Kidney glomerular epithelial cell (primary cell): ENCODE measurements at regions not wholly inside any gene's neighbourhood (a gene's known extent, or its start where the extent isn't known, plus 50 kb on each side); places are given as distances from the start of the nearest gene placed in this dataset.

Experiments
- DNase-seq: peaks from one replicate; lab custom pipeline; 2025; lab: John Stamatoyannopoulos, UW

DNA sequence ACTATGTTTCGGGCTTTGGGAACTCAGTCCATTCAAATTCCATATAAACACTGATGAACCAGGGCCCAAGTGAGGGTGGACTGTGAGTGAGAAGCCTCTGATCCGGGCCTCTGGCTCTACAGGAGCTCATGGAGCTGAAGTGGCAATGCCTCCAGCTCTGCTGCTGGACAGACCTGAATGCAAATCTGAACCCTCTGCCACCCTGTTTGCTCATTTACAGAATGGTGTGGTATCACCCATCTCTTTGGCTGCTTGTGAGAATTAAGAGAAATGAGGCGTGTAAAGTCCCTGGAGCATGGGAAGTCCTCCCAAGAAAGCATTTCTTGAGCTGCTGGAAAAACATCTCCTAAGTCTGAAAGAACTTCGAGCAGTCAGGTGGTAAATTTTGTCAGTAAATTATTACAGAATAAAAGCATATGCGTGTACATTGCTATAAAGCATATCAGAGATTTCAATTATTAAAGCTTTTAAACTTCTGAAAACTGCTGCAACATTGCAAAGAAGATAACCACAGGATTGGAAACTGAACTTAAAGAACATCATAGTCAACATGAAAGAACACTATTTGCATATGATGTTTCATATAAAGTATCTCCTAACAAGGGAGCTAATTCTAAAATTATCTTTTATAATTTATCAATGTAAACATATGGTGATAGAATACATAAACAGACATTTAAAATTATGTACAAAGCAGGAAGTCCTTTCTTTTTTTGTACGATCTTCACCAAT, 369.0 kb downstream of the UQCRFS1 start:
- DNase-seq: peak; percentile 61

DNA sequence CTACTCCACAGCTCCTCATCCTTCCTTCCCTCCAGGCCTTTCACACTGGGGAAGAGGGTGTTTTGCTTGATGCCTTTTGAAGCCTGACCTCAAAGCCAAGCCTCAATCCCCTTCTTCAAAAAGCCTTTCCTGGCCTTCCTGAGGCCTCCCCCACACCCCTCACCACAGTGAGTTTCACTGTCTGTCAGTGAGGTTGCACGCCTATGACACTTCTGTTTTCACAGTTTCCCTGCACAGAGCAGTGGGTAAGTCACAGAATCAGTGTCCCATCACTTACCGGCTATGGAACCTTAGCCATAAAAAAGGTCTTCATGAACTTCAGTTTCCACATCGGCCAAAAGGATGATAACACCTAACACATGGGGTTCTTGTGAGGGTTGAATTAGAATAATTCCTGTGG, 371.4 kb downstream of the UQCRFS1 start:
- DNase-seq: no peak

DNA sequence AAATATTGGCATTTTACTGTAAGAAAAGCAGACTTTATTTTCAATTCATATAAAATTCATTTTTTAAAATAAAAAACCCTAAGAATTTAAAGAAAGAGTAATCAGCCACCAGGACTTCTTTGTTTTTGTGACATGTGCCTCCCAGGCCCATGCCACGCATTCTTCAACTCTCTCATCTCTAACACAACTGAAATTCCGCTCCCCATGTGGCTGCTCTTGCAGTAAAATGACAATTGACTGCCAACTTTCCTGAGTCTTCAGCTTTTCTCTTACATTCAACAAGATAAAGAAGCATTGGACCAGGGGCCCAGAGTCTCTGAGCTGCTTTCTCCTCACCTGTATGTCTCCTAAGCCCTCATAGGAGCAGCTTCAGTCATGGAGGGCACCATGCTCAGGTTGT, 372.1 kb downstream of the UQCRFS1 start:
- DNase-seq: no peak

DNA sequence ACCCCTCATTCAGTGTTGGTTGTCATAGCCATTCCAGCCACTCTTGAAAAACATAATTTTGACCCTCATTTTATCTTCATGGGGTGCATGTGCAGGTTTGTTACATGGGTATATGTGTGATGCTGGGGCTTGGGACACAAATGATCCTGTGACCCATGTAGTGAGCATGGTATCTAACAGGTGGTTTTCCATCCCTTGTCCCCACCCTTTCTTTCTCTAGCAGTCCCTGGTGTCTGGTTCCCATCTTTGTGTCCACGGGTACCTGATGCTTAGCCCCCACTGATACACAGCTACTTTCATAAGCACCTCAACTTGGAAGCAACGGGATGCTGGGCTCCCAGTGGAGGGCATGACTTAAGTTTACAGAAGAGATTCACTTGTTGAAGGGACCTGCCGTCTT, 373.5 kb downstream of the UQCRFS1 start:
- no peak for DNase-seq

DNA sequence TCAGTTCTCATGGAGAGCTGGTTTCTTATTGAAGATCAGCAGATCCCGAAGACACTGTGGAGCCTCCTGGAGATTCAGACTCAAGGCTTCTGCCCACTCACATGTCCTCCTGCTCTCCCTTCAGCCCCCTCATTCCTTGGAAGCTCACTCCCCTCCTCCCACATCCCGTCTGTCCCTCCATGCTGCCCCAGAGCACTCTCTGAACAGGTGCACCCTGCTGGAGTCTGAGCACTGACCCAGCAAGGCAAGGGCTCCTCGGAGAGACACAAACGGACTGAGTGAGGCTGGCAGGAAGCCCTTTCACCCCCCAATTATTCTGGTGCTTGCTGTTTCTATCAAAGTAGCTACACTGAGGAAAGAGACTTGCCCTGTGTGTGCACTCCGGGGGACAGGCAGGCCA, 374.0 kb downstream of the UQCRFS1 start:
- DNase-seq: no peak

DNA sequence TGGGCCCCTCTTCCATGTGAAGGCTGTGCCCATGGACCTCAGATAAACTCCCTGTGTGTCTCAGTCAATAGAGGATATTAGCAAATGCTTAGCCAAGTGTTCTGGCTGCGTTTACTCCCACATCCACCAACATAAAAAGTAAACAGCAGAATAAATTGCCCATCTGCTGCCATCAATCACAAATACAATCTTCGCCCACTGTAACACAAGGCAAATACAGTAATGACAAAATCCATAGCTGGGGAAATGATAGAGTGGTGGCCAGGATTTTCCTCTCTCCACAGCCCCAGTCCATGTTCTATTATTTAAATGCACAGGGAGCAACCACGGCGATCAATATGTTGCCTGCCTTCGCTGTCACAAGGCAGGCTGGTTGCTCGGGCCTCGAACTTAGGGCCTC, 376.5 kb downstream of the UQCRFS1 start:
- DNase-seq: no peak

DNA sequence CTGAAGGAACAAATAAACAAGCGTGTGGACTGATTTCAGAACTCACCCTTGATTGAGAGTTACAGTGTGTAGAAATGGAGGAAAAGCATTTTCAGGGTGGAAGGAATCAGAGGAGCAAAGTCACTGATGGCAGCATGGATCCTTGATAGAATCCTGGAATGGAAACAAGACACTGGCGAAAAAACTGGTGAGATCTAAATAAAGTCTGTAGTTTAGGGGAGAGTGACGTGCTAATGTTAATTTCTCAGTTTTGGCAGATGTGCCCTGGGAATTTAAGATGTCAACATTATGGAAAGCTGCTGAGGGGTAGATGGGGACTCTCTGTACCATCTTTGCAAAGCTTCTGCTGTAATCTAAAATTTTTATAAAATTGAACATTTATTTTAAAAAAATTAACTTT, 378.0 kb downstream of the UQCRFS1 start:
- DNase-seq: no peak

DNA sequence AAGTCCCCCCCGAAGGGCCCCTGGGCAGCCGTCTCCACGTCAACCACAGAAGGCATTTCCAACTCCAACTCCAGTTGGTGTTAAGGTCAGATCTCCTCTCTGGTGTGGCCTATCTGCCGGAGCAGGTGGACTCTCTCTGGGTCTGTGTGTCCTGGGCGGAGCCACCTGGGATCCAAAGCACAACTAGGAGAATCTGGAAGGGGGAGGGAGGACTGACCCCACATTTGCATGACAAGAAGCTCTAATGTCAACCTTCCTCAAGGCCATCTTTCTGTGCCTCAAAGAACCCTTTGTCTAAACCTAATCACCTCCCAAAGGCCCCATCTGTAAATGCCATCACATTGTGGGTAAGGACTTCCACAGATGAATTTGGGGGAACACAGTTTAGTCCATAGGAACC, 381.5 kb downstream of the UQCRFS1 start:
- DNase-seq: no peak

DNA sequence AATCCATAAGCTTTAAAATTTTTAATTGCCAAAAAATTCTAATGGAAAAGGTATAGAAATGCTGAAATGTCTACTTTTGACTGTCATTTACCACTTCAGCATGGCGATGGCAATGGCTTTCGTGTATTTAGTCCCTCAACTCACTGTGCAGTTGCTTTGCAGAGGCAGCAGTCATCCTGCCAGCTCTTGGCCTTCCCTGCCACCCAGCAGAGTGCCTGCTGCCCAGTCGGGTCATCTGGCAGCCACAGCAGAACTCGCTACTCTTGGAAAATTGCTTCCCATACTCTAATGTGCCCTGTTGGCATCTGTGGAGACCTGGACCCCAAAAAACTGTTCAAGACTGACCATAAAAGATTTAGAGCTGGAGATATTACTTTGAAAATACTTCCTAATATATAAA, 383.2 kb downstream of the UQCRFS1 start:
- DNase-seq: no peak

DNA sequence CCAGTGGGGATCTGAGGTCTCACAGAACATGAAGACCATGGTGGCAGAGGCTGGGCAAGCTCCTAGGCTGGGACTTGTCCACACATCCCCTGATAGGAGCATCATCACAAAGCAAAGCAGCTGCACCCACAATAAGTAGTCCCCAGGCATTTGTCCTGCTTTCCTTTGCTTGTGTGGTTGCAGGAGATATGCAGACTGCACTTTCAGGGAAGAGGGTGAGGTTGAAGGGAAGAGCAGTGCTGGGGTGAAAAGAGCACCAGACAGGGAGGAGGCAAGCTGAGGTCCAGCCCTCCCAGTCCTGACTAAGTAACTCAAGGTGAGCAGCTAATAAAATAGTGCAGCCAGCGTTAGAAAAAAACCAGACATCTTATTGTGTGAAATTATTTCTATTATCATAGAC, 383.6 kb downstream of the UQCRFS1 start:
- no peak for DNase-seq

DNA sequence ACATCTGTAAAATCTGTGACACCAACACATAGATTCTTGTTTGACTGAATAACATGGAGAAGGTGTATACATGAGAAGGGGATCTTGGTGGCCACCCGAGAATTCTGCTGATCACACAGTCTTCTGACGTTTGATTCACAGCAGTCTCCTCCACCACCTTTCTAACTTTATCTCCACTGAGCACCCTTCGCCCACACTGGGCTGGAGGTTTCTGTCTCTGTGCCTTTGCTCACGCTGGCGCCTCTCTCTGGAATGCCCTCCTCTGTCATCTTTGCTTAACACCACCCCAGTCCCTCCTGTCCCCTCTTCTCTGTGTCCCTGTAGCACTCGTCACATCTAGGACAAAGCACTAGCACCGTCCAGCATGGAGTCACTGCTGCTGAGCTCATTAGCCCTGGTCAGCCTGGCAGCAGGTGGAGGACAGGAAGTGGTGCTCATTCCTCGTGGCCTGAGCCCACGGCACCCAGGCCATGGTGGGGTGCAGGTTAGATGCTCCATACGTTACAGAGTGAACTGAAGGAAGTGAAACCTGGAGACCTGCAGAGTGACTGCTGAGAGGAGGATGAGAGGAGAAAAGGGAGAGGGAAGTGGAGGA, 384.6 kb downstream of the UQCRFS1 start:
- DNase-seq: no peak

DNA sequence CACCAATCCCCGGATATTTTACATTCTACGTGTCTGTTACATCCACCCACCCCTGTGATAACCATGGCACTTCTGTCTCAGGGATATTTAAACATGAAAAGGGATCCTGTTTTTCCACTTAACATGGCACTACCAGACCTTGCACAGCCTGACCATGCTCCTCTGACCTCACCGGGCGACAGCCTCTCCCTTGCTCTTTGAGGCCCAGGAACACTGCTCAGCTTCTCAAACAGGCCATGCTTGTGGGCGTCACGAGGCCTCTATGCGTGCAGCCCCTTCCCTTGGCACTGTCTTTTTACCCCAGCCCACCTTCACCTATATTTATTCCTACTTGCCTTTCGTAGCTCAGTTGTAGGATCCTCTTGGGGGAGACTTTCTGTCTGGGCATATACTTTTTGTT, 385.6 kb downstream of the UQCRFS1 start:
- DNase-seq: no peak

DNA sequence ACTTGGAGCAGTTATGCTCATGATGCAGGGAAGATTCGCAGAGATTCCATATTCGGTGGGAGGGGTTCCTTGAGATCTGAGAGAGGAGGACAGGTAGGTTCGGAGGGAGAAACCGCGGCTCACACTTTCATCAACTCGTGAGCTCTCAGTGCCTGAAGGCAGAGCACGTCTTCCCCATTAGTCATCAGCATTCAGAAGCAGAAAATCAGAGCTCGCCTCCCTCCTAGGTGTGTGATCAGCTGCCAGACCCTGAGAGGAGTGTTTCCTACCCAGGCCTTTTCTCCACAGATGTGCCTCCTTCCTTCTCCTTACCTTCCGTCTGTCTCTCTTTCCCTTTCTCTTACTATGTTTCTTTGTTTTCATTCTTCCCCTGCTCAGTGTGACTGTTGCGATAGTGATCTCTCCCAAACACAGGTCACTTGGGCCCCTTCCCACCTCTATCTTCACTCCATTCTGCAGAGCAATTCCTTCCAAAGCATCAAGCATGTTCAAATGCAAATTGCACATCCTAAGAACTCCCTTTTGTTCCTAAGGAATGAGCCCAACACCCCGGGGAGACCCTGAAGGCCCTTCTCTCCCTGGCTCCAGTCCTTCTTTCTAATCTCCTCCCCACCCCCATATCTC, 389.5 kb downstream of the UQCRFS1 start:
- DNase-seq: no peak

DNA sequence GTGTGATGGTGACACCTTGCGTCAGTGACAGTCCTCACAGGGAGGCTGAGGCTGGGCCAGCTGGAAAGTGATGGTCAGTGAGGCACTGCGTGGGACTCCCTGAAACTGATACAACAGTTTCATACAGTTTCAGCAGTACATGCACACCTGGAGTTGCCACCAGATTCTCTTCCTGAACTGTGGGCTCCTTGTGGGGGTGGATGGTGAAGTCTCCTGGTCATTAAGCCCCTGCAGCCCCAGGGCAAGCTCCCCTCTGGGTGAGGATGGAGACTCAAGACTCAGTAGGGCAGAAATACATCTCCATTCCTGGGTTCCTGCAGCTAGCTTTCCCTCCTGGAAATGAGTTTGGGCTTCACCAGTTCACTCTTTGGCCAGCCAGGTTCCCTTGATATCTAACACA, 392.7 kb downstream of the UQCRFS1 start:
- no peak for DNase-seq

DNA sequence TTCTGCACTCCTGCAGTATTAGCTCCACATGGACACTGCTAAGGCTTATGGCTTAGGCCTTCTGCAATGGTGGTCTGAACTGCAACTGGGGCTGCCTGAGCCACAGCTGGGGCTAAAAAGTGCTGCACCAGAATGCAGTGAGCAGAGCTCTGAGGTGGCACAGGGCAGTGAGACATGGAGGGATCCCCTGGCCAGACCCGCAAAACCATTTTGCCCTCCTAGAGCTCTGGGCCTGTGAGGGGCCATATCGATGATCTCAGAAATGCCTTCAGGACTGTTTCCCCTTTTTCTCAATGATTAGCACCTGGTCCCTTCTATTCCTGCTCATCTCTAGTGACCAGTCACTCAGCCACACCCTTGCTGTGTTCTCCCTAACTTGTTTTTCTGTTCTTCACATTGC, 397.7 kb downstream of the UQCRFS1 start:
- DNase-seq: no peak

DNA sequence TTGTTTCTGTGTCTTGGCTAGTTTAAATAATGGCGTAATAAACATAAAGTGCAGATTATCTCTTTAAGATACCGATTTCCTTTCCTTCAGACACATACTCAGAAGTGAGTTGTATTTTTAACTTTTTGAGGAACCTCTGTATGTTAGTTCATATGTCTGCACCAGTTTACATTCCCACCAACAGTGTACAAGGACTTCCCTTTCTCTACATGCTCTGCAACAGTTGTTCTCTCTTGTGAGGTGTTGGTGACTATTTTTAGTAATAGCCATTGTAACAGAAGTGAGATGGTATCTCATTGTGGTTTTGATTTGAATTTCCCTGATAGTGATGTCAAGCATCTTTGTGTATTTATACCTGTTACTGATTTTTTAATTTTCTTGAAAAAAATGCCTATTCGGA, 418.6 kb downstream of the UQCRFS1 start:
- DNase-seq: no peak

DNA sequence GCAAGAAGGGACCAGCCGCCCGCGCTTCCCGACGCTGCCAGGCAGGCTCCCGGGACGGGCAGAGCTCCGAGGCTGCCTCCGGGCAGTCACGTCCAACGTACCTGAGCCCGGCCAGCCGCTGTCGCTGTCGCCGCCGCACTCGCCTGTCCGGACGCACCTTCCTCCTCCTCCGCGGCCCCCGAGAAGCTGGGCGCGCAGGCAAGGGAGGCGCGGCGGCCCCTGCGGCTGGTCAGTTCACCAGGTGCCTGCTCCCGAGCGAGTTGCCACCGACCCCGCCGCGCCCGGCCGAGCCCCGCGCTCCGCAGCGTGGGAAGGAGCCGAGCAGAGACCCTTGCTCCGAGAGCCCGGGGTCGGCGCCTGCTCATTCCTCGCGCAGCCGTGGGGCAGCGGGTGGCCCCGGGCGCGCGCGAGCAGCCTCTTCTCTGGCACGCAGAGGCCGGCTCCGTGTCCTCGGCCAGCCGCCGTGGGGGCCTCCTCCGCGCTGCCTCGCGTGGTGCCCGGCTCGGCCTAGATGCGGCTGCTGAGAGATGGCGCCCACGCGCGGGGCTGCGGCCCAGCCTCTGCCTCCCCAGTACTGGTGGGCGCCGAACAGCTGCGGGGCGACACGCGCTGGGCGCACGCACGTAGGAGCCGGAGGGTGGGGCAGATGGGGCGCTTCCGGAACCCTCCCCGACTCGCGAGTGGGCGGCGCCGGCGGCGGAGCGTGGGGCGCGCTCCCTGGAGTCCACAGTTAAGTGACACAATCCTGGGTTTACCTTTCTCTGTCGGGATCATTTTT, 419.4 kb downstream of the UQCRFS1 start:
- DNase-seq: no peak

DNA sequence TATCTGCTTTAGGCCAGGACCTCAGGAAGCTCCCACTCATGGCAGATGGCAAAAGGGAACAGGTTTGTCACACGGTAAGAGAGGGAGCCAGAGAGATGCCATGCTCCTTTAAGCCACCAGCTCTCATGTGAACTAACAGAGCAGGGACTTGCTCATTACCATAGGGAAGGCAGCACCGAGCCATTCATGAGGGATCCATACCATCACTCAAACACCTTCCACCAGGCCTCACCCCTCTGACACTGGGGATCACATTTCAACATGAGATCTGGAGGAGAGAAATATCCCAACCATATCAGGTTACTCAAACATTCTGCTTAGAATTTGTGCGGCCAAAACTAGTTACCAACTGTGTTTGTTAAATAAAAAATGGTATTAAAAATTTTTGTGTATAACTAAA, 427.0 kb downstream of the UQCRFS1 start:
- DNase-seq: no peak

DNA sequence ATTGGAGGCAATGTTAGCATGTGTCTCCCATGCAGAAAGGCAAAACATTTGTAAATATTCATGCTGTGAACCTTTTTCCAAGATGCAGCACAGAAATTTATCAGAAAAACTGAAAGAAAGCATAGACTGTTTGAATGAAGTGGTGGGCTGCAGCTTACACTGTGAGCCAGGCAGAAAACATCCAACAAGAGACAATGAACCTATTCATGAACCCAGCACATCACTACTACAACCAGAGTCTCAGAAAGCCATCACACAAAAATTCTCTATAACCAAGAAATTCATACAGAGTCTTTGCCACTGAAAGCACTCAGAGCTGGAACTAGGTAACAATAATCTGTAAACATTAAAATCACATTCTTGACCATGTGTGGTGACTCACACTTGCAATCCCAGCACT, 448.9 kb downstream of the UQCRFS1 start:
- DNase-seq: no peak

DNA sequence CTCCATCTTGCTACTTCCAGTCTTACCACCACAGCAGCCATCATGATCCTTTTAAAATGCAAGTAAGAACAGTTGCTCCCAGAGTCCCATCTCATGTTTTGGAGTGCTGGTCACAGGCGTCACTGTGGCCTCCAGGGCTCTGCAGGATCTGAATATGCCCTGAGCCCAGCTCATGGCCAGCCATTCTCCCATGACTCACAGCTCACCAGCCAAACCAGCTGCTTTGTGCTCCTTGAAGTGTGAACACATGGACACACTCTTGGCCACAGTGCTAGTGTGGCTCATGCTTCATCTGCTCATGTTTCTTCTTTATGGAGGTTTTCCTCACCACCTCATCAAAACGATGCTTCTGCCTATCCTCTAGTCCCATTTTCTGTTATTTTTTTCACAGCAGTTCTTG, 466.5 kb downstream of the UQCRFS1 start:
- DNase-seq: peak; percentile 14

DNA sequence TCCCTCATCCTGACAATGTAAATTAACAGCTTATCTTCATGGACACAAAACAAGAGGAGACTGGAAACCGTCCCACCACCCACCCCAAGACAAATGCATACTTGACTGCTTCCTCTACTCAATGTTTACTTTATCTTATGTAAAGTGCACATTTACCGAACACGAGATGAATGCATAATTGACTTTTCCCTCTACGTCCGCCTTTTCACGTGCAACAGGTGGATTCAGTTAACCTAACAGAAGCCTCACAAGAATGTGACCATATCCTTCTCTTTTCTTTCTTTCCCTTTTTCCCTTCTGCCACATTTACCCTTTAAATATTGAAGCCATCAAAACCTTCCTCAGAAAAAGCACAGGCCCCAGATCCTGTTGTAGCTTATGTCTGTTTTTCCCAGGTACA, 468.0 kb downstream of the UQCRFS1 start:
- no peak for DNase-seq

DNA sequence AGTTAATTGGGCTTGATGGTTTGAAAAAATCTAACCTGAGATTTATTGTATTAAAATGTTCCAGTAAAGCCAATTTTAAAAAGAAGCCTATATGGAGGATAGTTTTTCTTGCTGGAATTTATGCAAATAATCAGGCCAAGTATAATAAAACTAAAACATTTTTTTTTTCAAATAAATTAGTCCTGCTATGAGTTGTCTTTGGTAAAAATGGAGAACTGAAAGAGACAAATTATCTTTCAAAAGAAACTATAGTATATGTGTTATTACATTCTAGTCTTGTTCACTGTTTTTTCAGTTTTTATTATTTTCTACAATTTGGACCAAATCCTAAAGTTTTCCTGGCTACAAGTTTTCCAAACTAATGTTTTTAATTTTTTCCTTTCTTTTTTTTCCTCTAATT, 468.9 kb downstream of the UQCRFS1 start:
- no peak for DNase-seq
